ENCODE measurements at regions not wholly inside any gene's neighbourhood (a gene's known extent, or its start where the extent isn't known, plus 50 kb on each side); places are given as distances from the start of the nearest gene placed in this dataset.

GRCh38 chr4:96874657-96875056 is 1034.8 kb downstream of the PDHA2 start:
- TF ChIP-seq CTCF (conservative IDR thresholded peaks at IDR 0.05; ENCODE audit: low read length) (no peak), EZH2phosphoT487 (IDR thresholded peaks at IDR 0.05; ENCODE audit: borderline replicate concordance) (no peak)
